ENCODE measurements at regions not wholly inside any gene's neighbourhood (a gene's known extent, or its start where the extent isn't known, plus 50 kb on each side); places are given as distances from the start of the nearest gene placed in this dataset.

- DNase-seq, result no peak
- H2BK5ac ChIP-seq (ENCODE audit: insufficient read length, low read length), result no peak overlapping the region
- H3K23ac ChIP-seq (ENCODE audit: insufficient read length, low read depth, low read length), result no peak overlapping the region
- no peak overlapping the region for H3T11ph ChIP-seq (ENCODE audit: low read length)
- Mint-ChIP-seq H3K36me3 (ENCODE audit: insufficient read depth in 1 of 3, low read depth in 3 of 3) (no peaks in the 10 kb centered on the region), H3K9me3 (peaks cover 0 to 4% of the 10 kb centered on the region in 2 experiments; a peak in 1 of 5 replicates), H3K4me3 (no peak overlapping the region), H3K4me1 (peaks cover 11% of the 10 kb centered on the region in 2 experiments), H3K27ac (0 out of 7 replicates have a peak overlapping the region, but pooled peaks of 1 of the 3 experiments have one; percentile 23), H3K27me3 (ENCODE audit: low read depth) (peaks cover 13% of the 10 kb centered on the region)
- no peaks in the 10 kb centered on the region for H3K4me1 ChIP-seq (ENCODE audit: insufficient read depth, low read length)
- H4K5ac ChIP-seq (ENCODE audit: insufficient read length, low read depth, low read length), result no peak overlapping the region
- no peaks in the 10 kb centered on the region for H3K27me3 ChIP-seq (ENCODE audit: insufficient read depth, low read length)
- no peak overlapping the region for H2AK5ac ChIP-seq (ENCODE audit: insufficient read length, low read length)
- no peak overlapping the region for H3K4ac ChIP-seq (ENCODE audit: low read depth, low read length)
- H3K9ac ChIP-seq (ENCODE audit: extremely low read depth, insufficient read length, low read length), result no peak overlapping the region
- no peak overlapping the region for H4K91ac ChIP-seq (ENCODE audit: insufficient read length, low read depth, low read length)
- H3K79me2 ChIP-seq (ENCODE audit: insufficient read depth, low read length), result no peaks in the 10 kb centered on the region
- H2AFZ ChIP-seq (ENCODE audit: low read length), result no peak overlapping the region
- H4K8ac ChIP-seq (replicated peaks; ENCODE audit: insufficient read length, low read depth, low read length), result no peak overlapping the region
- no peak overlapping the region for H3K4me2 ChIP-seq (ENCODE audit: insufficient read depth, insufficient read length, low read length)
- no peaks in the 10 kb centered on the region for H4K20me1 ChIP-seq (ENCODE audit: control insufficient read depth, insufficient read depth, insufficient read length)
- no peak overlapping the region for H2BK12ac ChIP-seq (ENCODE audit: insufficient read length, low read depth, low read length)
- no CpG with 5 or more reads among the region's 4 CpGs for WGBS (ENCODE audit: extremely low coverage, insufficient read length, low lambda C conversion rate)
- no peak overlapping the region for H3K27ac ChIP-seq (ENCODE audit: insufficient read length, low read depth, low read length)
- H3K56ac ChIP-seq (ENCODE audit: insufficient read length, low read depth, low read length), result no peak overlapping the region
- H2BK15ac ChIP-seq (ENCODE audit: low read depth, low read length), result no peak overlapping the region
- no peak overlapping the region for H2BK120ac ChIP-seq (ENCODE audit: low read depth, low read length, poor library complexity, severe bottlenecking)
- H3K14ac ChIP-seq (ENCODE audit: insufficient read depth, low read length), result no peak overlapping the region
- no peak overlapping the region for H2BK20ac ChIP-seq (ENCODE audit: low read depth, low read length, poor library complexity, severe bottlenecking)
- no peaks in the 10 kb centered on the region for H3K23me2 ChIP-seq (ENCODE audit: insufficient read length, low read depth, low read length, poor library complexity, severe bottlenecking)
- no peak overlapping the region for H3K18ac ChIP-seq (ENCODE audit: insufficient read length, low read depth, low read length)
- no peak for TF ChIP-seq CTCF (conservative IDR thresholded peaks at IDR 0.05)
- H3K79me1 ChIP-seq (ENCODE audit: insufficient read depth, low read depth, low read length, poor library complexity, severe bottlenecking), result no peaks in the 10 kb centered on the region
- no peaks in the 10 kb centered on the region for H3K9me3 ChIP-seq (ENCODE audit: control insufficient read depth, low read depth, low read length)
Measured at GRCh38 chr16:49912721-49913120, 56.8 kb upstream of the ZNF423 start.

Data from H9 (cell line).